Osteoblast (primary cell): ENCODE measurements at regions not wholly inside any gene's neighbourhood (a gene's known extent, or its start where the extent isn't known, plus 50 kb on each side); places are given as distances from the start of the nearest gene placed in this dataset.
A peak's percentile ranks its signal among the peaks of the same experiment; 100 is the strongest.

ENCODE experiments used
- DNase-seq: peaks from one replicate; pipeline ENCODE4 v3.0.0; 2011; ENCODE audit warnings: low spot score, mixed read lengths; ENCODE audit not compliant: insufficient read length; ENCODE audit errors: missing footprints
- H2AFZ ChIP-seq: 2 replicates; pipeline ENCODE4 v1.6.0; 2011; ENCODE audit warnings: mild to moderate bottlenecking, low read length
- H3K27ac ChIP-seq: 2 replicates; pipeline ENCODE4 v1.5.1; 2011; ENCODE audit warnings: mild to moderate bottlenecking, low read depth, low read length, moderate library complexity
- H3K27me3 ChIP-seq: 2 replicates; pipeline ENCODE4 v1.6.0; 2012; ENCODE audit warnings: mild to moderate bottlenecking, control low read depth, inconsistent platforms, low read length, moderate library complexity; ENCODE audit not compliant: insufficient read depth
- H3K36me3 ChIP-seq: 2 replicates; pipeline ENCODE4 v1.5.1; 2011; ENCODE audit warnings: mild to moderate bottlenecking, low read length, control low read depth, moderate library complexity; ENCODE audit not compliant: insufficient read depth
- H3K4me1 ChIP-seq: 2 replicates; pipeline ENCODE4 v1.5.1; 2011; ENCODE audit warnings: mild to moderate bottlenecking, low read length, control low read depth, moderate library complexity; ENCODE audit not compliant: insufficient read depth
- H3K4me2 ChIP-seq: 2 replicates; pipeline ENCODE4 v1.6.0; 2011; ENCODE audit warnings: mild to moderate bottlenecking, low read length; ENCODE audit not compliant: insufficient read depth
- H3K4me3 ChIP-seq: fragments of 200-600 bp; sonication (generic); 3 replicates; pipeline ENCODE4 v1.5.1; 2012; ENCODE audit warnings: mild to moderate bottlenecking, low read length, inconsistent platforms; ENCODE audit not compliant: insufficient read depth
- H3K79me2 ChIP-seq: 2 replicates; pipeline ENCODE4 v1.6.0; 2012; ENCODE audit warnings: mild to moderate bottlenecking, low read length, control low read depth, inconsistent platforms; ENCODE audit not compliant: insufficient read depth
- H3K9me3 ChIP-seq: 2 replicates; pipeline ENCODE4 v1.5.1; 2011; ENCODE audit warnings: low read depth, low read length, control low read depth
- H4K20me1 ChIP-seq: 2 replicates; pipeline ENCODE4 v1.6.0; 2012; ENCODE audit warnings: mild to moderate bottlenecking, low read length, control low read depth; ENCODE audit not compliant: insufficient read depth
- TF ChIP-seq, protein P1 (sequence below): IDR thresholded peaks from 2 replicates; pipeline ENCODE4 v1.5.1; 2011; ENCODE audit warnings: mild to moderate bottlenecking, low read depth, low read length, moderate library complexity; ENCODE audit errors: extremely low read depth

DNA sequence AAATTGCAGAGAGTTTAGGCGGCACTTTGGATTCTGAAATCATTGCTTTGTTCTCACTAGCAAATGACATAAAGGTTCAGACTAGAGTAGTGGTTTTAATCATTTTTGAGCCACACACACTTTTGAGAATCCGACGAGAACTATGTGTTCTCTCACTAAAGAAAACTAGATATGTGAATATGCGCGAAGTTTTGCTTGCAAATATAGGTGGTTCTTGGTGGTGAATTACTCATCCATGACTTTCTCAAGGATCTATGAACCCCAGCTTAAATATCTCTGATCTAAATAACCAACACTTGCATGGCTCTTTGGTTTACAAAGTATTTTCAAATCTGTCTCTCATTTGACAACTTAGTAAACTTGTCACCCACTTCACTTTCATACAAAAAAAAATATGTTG is 54.8 kb downstream of the NOG start:
- TF ChIP-seq, protein P1, sequence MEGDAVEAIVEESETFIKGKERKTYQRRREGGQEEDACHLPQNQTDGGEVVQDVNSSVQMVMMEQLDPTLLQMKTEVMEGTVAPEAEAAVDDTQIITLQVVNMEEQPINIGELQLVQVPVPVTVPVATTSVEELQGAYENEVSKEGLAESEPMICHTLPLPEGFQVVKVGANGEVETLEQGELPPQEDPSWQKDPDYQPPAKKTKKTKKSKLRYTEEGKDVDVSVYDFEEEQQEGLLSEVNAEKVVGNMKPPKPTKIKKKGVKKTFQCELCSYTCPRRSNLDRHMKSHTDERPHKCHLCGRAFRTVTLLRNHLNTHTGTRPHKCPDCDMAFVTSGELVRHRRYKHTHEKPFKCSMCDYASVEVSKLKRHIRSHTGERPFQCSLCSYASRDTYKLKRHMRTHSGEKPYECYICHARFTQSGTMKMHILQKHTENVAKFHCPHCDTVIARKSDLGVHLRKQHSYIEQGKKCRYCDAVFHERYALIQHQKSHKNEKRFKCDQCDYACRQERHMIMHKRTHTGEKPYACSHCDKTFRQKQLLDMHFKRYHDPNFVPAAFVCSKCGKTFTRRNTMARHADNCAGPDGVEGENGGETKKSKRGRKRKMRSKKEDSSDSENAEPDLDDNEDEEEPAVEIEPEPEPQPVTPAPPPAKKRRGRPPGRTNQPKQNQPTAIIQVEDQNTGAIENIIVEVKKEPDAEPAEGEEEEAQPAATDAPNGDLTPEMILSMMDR, result no peak
- no peaks in the 10 kb centered on the region for H4K20me1 ChIP-seq
- no peak overlapping the region for H2AFZ ChIP-seq
- no peaks in the 10 kb centered on the region for H3K9me3 ChIP-seq
- H3K36me3 ChIP-seq, result no peaks in the 10 kb centered on the region
- H3K27ac ChIP-seq, result no peak overlapping the region
- H3K4me3 ChIP-seq, result no peak overlapping the region
- no peak for DNase-seq
- no peaks in the 10 kb centered on the region for H3K79me2 ChIP-seq
- H3K4me1 ChIP-seq, result no peaks in the 10 kb centered on the region
- H3K4me2 ChIP-seq, result no peak overlapping the region
- H3K27me3 ChIP-seq, result no peaks in the 10 kb centered on the region

DNA sequence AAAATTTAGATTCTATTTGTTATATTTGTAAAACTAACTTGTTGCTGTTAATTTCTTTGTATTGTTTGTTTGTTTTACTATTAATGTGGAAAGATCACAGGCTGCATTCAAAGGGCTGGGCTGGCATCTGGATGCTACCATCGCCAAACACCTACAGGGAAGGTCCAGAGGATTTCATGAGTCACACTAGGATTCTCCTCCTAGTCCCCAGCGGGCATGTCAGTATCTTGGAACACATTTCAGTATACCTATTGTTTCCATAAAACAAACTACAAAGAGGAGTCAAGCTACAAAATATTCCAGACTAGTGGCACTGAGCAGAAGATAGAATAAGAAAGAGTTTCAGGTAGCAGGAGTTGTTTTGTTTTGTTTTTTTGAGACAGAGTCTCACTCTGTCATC is 55.3 kb downstream of the NOG start:
- no peaks in the 10 kb centered on the region for H3K36me3 ChIP-seq

DNA sequence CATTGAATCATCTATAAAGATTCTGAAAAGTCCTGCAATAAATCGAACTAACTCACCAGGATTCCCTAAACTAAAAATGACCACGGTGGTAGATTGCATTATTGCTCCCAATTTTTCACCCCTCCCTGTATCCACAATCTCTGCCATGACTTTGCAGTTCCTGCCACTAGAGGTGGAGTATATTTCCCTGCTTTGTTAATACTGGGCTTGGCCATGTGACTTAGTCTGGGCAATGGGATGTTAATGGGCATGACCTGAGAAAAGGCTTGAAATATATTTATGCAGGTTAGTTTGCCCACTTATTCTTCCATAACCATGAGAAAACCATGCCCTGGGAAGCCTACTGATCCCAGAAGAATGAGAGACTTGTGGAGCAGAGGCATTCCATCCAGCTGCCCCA is 59.1 kb downstream of the NOG start:
- no peak for DNase-seq
- H3K27ac ChIP-seq, result no peak overlapping the region
- H3K4me1 ChIP-seq, result no peaks in the 10 kb centered on the region
- H3K36me3 ChIP-seq, result no peaks in the 10 kb centered on the region
- no peak overlapping the region for H2AFZ ChIP-seq
- no peak overlapping the region for H3K4me3 ChIP-seq
- no peaks in the 10 kb centered on the region for H4K20me1 ChIP-seq
- peaks cover 3% of the 10 kb centered on the region for H3K9me3 ChIP-seq
- no peaks in the 10 kb centered on the region for H3K79me2 ChIP-seq
- H3K4me2 ChIP-seq, result no peak overlapping the region
- no peaks in the 10 kb centered on the region for H3K27me3 ChIP-seq
- TF ChIP-seq, protein P1, result no peak

More for the DNA sequence above, 55.3 kb downstream of the NOG start:
- DNase-seq, result no peak
- H3K4me3 ChIP-seq, result no peak overlapping the region
- H3K79me2 ChIP-seq, result no peaks in the 10 kb centered on the region
- H3K27ac ChIP-seq, result no peak overlapping the region
- H3K9me3 ChIP-seq, result no peaks in the 10 kb centered on the region
- H3K4me2 ChIP-seq, result no peak overlapping the region
- TF ChIP-seq, protein P1, result no peak
- H2AFZ ChIP-seq, result no peak overlapping the region
- H4K20me1 ChIP-seq, result no peaks in the 10 kb centered on the region
- H3K27me3 ChIP-seq, result no peaks in the 10 kb centered on the region
- no peaks in the 10 kb centered on the region for H3K4me1 ChIP-seq

DNA sequence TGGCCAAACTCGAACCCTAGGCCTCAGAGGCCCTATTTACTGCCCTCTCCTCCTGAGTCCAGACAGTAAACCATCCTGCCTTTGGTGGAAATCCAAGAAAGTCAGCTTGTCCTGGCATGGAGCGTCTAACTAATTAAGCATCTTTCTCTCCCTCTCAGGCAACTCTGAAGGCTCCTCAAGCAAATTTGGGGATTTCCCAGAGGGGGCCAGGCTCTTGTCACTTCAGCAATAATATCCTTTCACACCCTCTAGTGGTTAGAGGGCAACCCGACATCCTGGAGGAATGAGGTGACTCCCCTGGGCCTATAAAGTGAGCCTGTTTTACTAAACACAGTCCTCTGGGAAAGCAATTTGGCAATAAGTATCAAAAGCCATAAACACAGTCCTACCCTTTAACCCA is 60.4 kb downstream of the NOG start:
- no peaks in the 10 kb centered on the region for H3K79me2 ChIP-seq
- no peak overlapping the region for H3K4me2 ChIP-seq
- no peak overlapping the region for H3K4me3 ChIP-seq
- TF ChIP-seq, protein P1, result peak; percentile 45
- H3K4me1 ChIP-seq, result no peaks in the 10 kb centered on the region
- H3K36me3 ChIP-seq, result no peaks in the 10 kb centered on the region
- no peaks in the 10 kb centered on the region for H4K20me1 ChIP-seq
- no peak overlapping the region for H3K27ac ChIP-seq
- no peaks in the 10 kb centered on the region for H3K27me3 ChIP-seq
- H3K9me3 ChIP-seq, result peaks cover 3% of the 10 kb centered on the region
- DNase-seq, result no peak
- no peak overlapping the region for H2AFZ ChIP-seq
